HG03469 (cell line): ENCODE measurements at regions not wholly inside any gene's neighbourhood (a gene's known extent, or its start where the extent isn't known, plus 50 kb on each side); places are given as distances from the start of the nearest gene placed in this dataset.

Experiments used
- ATAC-seq: cut with Tn5 transposase; IDR thresholded peaks from one replicate; pipeline ENCODE4 v1.9.1; 2021; ENCODE audit warnings: mild to moderate bottlenecking, moderate library complexity, moderate number of reproducible peaks; ENCODE audit not compliant: unreplicated experiment

GRCh38 chr16:49129935-49130334 is 151.7 kb downstream of the CBLN1 start:
- ATAC-seq, result no peak

- ATAC-seq, result no peak
These were observed 152.9 kb downstream of the CBLN1 start for GRCh38 chr16:49128740-49129139.

GRCh38 chr16:49127103-49127502 is 154.5 kb downstream of the CBLN1 start:
- ATAC-seq, result no peak

GRCh38 chr16:49121636-49122035 is 160.0 kb downstream of the CBLN1 start:
- ATAC-seq, result no peak

GRCh38 chr16:49120631-49121030 is 161.0 kb downstream of the CBLN1 start:
- ATAC-seq, result no peak

GRCh38 chr16:49116873-49117272 is 164.8 kb downstream of the CBLN1 start:
- no peak for ATAC-seq

GRCh38 chr16:49115956-49116355 is 165.7 kb downstream of the CBLN1 start:
- ATAC-seq, result no peak

- no peak for ATAC-seq
These were observed 168.9 kb downstream of the CBLN1 start for GRCh38 chr16:49112754-49113153.

- ATAC-seq, result no peak
These were observed 170.3 kb downstream of the CBLN1 start for GRCh38 chr16:49111351-49111750.

GRCh38 chr16:49108611-49109010 is 173.0 kb downstream of the CBLN1 start:
- no peak for ATAC-seq

- ATAC-seq, result no peak
These were observed 178.3 kb downstream of the CBLN1 start for GRCh38 chr16:49103298-49103697.

- no peak for ATAC-seq
These were observed 179.6 kb downstream of the CBLN1 start for GRCh38 chr16:49101997-49102396.

- ATAC-seq, result no peak
These were observed 181.3 kb downstream of the CBLN1 start for GRCh38 chr16:49100366-49100765.

GRCh38 chr16:49097964-49098363 is 183.7 kb downstream of the CBLN1 start:
- no peak for ATAC-seq

- ATAC-seq, result no peak
These were observed 185.3 kb downstream of the CBLN1 start for GRCh38 chr16:49096176-49096945.

GRCh38 chr16:49095539-49095938 is 186.1 kb downstream of the CBLN1 start:
- ATAC-seq, result no peak

GRCh38 chr16:49094471-49094870 is 187.2 kb downstream of the CBLN1 start:
- no peak for ATAC-seq

- no peak for ATAC-seq
These were observed 187.7 kb downstream of the CBLN1 start for GRCh38 chr16:49093939-49094338.

GRCh38 chr16:49092704-49093103 is 188.9 kb downstream of the CBLN1 start:
- no peak for ATAC-seq

- no peak for ATAC-seq
These were observed 192.1 kb downstream of the CBLN1 start for GRCh38 chr16:49089533-49089932.

- no peak for ATAC-seq
These were observed 192.6 kb downstream of the CBLN1 start for GRCh38 chr16:49089039-49089438.

GRCh38 chr16:49085686-49086085 is 196.0 kb downstream of the CBLN1 start:
- no peak for ATAC-seq
